ENCODE measurements at regions not wholly inside any gene's neighbourhood (a gene's known extent, or its start where the extent isn't known, plus 50 kb on each side); places are given as distances from the start of the nearest gene placed in this dataset.
"Not testable (repeated sequence)": the region's sequence is repeated elsewhere in the genome, so short reads cannot be mapped to it uniquely, and the experiment has no call there.

- no peak for DNase-seq (ENCODE audit: low spot score)
Measured at GRCh38 chr2:82985572-82986197, 1473.4 kb downstream of the SUCLG1 start.

- peak; percentile 48 for DNase-seq (ENCODE audit: low spot score)
Measured at GRCh38 chr2:82968358-82968757, 1490.7 kb downstream of the SUCLG1 start.

- no peak for DNase-seq (ENCODE audit: low spot score)
Measured at GRCh38 chr2:82964341-82964740, 1494.7 kb downstream of the SUCLG1 start.

GRCh38 chr2:82959727-82960126, 1499.4 kb downstream of the SUCLG1 start:
- no peak for DNase-seq (ENCODE audit: low spot score)

- DNase-seq (ENCODE audit: low spot score): no peak
Measured at GRCh38 chr2:82954868-82955267, 1504.2 kb downstream of the SUCLG1 start.

- DNase-seq (ENCODE audit: low spot score): no peak
Measured at GRCh38 chr2:82939211-82939610, 1519.9 kb downstream of the SUCLG1 start.

- not testable (repeated sequence) for DNase-seq (ENCODE audit: low spot score)
Measured at GRCh38 chr2:82938321-82938845, 1520.7 kb downstream of the SUCLG1 start.

GRCh38 chr2:82913566-82913965, 1545.5 kb downstream of the SUCLG1 start:
- no peak for DNase-seq (ENCODE audit: low spot score)

GRCh38 chr2:82896117-82896516, 1563.0 kb downstream of the SUCLG1 start:
- no peak for DNase-seq (ENCODE audit: low spot score)

GRCh38 chr2:82893190-82893589, 1565.9 kb downstream of the SUCLG1 start:
- DNase-seq (ENCODE audit: low spot score): no peak

- no peak for DNase-seq (ENCODE audit: low spot score)
Measured at GRCh38 chr2:82879803-82880202, 1579.3 kb downstream of the SUCLG1 start.

GRCh38 chr2:82875858-82876257, 1583.2 kb downstream of the SUCLG1 start:
- DNase-seq (ENCODE audit: low spot score): no peak

- DNase-seq (ENCODE audit: low spot score): peak; percentile 31
Measured at GRCh38 chr2:82857967-82858366, 1601.1 kb downstream of the SUCLG1 start.

- DNase-seq (ENCODE audit: low spot score): no peak
Measured at GRCh38 chr2:82853299-82853698, 1605.8 kb downstream of the SUCLG1 start.

GRCh38 chr2:82852787-82853186, 1606.3 kb downstream of the SUCLG1 start:
- DNase-seq (ENCODE audit: low spot score): no peak

GRCh38 chr2:82848285-82848684, 1610.8 kb downstream of the SUCLG1 start:
- no peak for DNase-seq (ENCODE audit: low spot score)

- DNase-seq (ENCODE audit: low spot score): no peak
Measured at GRCh38 chr2:82839036-82839435, 1620.0 kb downstream of the SUCLG1 start.

- no peak for DNase-seq (ENCODE audit: low spot score)
Measured at GRCh38 chr2:82837588-82838304, 1621.3 kb downstream of the SUCLG1 start.

- no peak for DNase-seq (ENCODE audit: low spot score)
Measured at GRCh38 chr2:82834893-82835292, 1624.2 kb downstream of the SUCLG1 start.

- no peak for DNase-seq (ENCODE audit: low spot score)
Measured at GRCh38 chr2:82827426-82827825, 1631.7 kb downstream of the SUCLG1 start.

GRCh38 chr2:82826437-82826836, 1632.6 kb downstream of the SUCLG1 start:
- DNase-seq (ENCODE audit: low spot score): no peak

- DNase-seq (ENCODE audit: low spot score): no peak
Measured at GRCh38 chr2:82825410-82826090, 1633.5 kb downstream of the SUCLG1 start.

GRCh38 chr2:82823892-82824291, 1635.2 kb downstream of the SUCLG1 start:
- DNase-seq (ENCODE audit: low spot score): no peak

Data from umbilical cord (tissue), 1 donor.